Tibial nerve (tissue), 4 donors: ENCODE measurements at regions not wholly inside any gene's neighbourhood (a gene's known extent, or its start where the extent isn't known, plus 50 kb on each side); places are given as distances from the start of the nearest gene placed in this dataset.

Experiments used
- EP300 ChIP-seq, 2 donors: sonication (generic); formaldehyde crosslinking; IDR thresholded peaks; one replicate each; pipeline ENCODE4 v1.6.1; 2017; ENCODE audit warnings: antibody characterized with exemption in 2 of 2, mild to moderate bottlenecking in 1 of 2
- TF ChIP-seq, protein P1 (sequence below), 5 experiments: fragments of 200-600 bp in 3 of 5; fragments of 450-650 bp in 2 of 5; sonication (generic) in 3 of 5; IDR thresholded peaks; one replicate each; pipeline ENCODE4 v1.5.1; 2016 to 2019; ENCODE audit warnings: antibody characterized with exemption in 5 of 5, mild to moderate bottlenecking in 3 of 5, moderate library complexity in 2 of 5

DNA sequence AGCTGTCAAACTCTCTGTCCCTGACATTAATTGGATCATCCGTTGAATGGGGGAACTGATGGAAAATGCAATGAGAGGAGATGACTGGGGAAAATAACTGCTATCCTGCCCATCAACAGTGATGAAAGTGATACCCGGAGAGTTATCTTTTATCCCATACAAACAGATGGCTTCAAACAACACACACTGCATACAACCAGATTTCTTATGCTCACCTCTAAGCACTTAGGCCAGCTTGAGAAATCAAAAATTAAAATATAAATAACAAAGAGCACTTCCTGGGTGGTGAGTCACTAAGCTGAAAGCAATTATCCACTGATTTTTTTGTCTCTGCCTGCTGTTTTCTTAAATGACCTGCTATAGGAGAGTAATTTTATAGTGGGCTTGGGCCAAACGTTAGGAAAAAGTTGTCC lies 237.6 kb upstream of the RGPD4 start:
- TF ChIP-seq, protein P1, sequence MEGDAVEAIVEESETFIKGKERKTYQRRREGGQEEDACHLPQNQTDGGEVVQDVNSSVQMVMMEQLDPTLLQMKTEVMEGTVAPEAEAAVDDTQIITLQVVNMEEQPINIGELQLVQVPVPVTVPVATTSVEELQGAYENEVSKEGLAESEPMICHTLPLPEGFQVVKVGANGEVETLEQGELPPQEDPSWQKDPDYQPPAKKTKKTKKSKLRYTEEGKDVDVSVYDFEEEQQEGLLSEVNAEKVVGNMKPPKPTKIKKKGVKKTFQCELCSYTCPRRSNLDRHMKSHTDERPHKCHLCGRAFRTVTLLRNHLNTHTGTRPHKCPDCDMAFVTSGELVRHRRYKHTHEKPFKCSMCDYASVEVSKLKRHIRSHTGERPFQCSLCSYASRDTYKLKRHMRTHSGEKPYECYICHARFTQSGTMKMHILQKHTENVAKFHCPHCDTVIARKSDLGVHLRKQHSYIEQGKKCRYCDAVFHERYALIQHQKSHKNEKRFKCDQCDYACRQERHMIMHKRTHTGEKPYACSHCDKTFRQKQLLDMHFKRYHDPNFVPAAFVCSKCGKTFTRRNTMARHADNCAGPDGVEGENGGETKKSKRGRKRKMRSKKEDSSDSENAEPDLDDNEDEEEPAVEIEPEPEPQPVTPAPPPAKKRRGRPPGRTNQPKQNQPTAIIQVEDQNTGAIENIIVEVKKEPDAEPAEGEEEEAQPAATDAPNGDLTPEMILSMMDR (IDR thresholded peaks at IDR 0.05): no peak
- no peak for TF ChIP-seq EP300 (IDR thresholded peaks at IDR 0.05)
